H1 (cell line): ENCODE measurements at regions not wholly inside any gene's neighbourhood (a gene's known extent, or its start where the extent isn't known, plus 50 kb on each side); places are given as distances from the start of the nearest gene placed in this dataset.
"Not testable (repeated sequence)": the region's sequence is repeated elsewhere in the genome, so short reads cannot be mapped to it uniquely, and the experiment has no call there.

Experiments
- ATF2 ChIP-seq: IDR thresholded peaks from 2 replicates; pipeline ENCODE4 v1.6.1; 2012; ENCODE audit warnings: low read length, inconsistent platforms
- BRCA1 ChIP-seq: IDR thresholded peaks from 2 replicates; pipeline ENCODE4 v1.6.1; 2012; ENCODE audit warnings: low read depth, low read length, improper control_type of control experiment
- CEBPB ChIP-seq: IDR thresholded peaks from 2 replicates; pipeline ENCODE4 v1.6.1; 2012; ENCODE audit warnings: low read depth, low read length
- CTCF ChIP-seq, 3 experiments: IDR thresholded peaks; 1 replicate in 2 of 3; 2 replicates in 1 of 3; pipeline versions ENCODE4 v1.5.1 to v1.6.1; 2011; ENCODE audit warnings: low read length in 3 of 3, mild to moderate bottlenecking in 3 of 3, inconsistent platforms in 2 of 3, low read depth in 1 of 3, moderate library complexity in 1 of 3; ENCODE audit not compliant: insufficient read depth in 1 of 3; ENCODE audit errors: control extremely low read depth in 1 of 3
- EP300 ChIP-seq, 2 experiments: IDR thresholded peaks; 1 replicate in 1 of 2; 2 replicates in 1 of 2; pipeline ENCODE4 v1.6.1; 2011 to 2012; ENCODE audit warnings: low read depth in 2 of 2, low read length in 2 of 2, mild to moderate bottlenecking in 2 of 2, borderline replicate concordance in 1 of 2, inconsistent platforms in 1 of 2, moderate library complexity in 1 of 2
- EZH2 ChIP-seq: fragments of 200-600 bp; sonication (generic); IDR thresholded peaks from 2 replicates; pipeline ENCODE4 v1.7.1; 2012; ENCODE audit warnings: low read depth, mild to moderate bottlenecking, moderate library complexity, low read length, inconsistent platforms; ENCODE audit not compliant: severe bottlenecking
- GABPA ChIP-seq: IDR thresholded peaks from 2 replicates; pipeline ENCODE4 v1.6.1; 2011; ENCODE audit warnings: mild to moderate bottlenecking, low read length, moderate library complexity, borderline replicate concordance; ENCODE audit not compliant: insufficient read depth
- KDM5A ChIP-seq: fragments of 200-600 bp; IDR thresholded peaks from 2 replicates; pipeline ENCODE4 v1.7.1; 2012; ENCODE audit warnings: mild to moderate bottlenecking, low read length, inconsistent platforms, mixed read lengths
- POLR2A ChIP-seq, 2 experiments: IDR thresholded peaks; 1 replicate in 1 of 2; 2 replicates in 1 of 2; pipeline ENCODE4 v1.6.1; 2011; ENCODE audit warnings: low read depth in 2 of 2, low read length in 2 of 2, mild to moderate bottlenecking in 2 of 2; ENCODE audit errors: control extremely low read depth in 1 of 2
- POLR2AphosphoS5 ChIP-seq: IDR thresholded peaks from 2 replicates; pipeline ENCODE4 v1.6.1; 2011; ENCODE audit warnings: low read depth, low read length
- POU5F1 ChIP-seq: IDR thresholded peaks from 2 replicates; pipeline ENCODE4 v1.6.1; 2011; ENCODE audit warnings: low read depth, mild to moderate bottlenecking, low read length, moderate library complexity
- RFX5 ChIP-seq: IDR thresholded peaks from 2 replicates; pipeline ENCODE4 v1.6.1; 2011; ENCODE audit warnings: low read depth, low read length, improper control_type of control experiment, borderline replicate concordance
- SP4 ChIP-seq: IDR thresholded peaks from 2 replicates; pipeline ENCODE4 v1.6.1; 2012; ENCODE audit warnings: low read length, inconsistent platforms
- TF ChIP-seq, protein P1 (sequence below): IDR thresholded peaks from 2 replicates; pipeline ENCODE4 v1.6.1; 2012; ENCODE audit warnings: inconsistent platforms

DNA sequence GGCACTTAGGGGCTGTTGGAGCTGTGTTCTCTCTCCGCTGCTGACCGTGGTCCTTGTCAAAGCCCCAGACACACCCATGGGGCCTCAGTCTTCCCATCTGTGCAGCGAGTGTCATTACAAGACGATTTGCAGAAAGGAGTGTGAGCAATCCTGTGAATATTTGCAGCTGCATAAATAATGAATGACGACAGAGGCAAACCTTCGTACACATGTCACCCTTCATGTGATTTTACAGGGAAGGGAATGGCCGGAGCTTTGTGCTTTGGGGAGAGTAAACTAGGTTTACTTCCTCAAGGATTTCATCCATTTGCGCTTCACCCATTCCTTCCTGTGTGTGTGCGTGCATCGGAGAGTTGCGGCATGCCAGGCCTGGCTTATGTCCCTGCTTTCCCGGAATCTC, 285.6 kb upstream of the SOX1 start:
- TF ChIP-seq CTCF (IDR thresholded peaks at IDR 0.05; ENCODE audit: control extremely low read depth in 1 of 3, insufficient read depth in 1 of 3, low read depth in 1 of 3, low read length in 3 of 3); EP300 (IDR thresholded peaks at IDR 0.05; ENCODE audit: borderline replicate concordance in 1 of 2, low read depth in 2 of 2, low read length in 2 of 2); RFX5; EZH2; POLR2AphosphoS5; GABPA; BRCA1; ATF2; KDM5A; CEBPB; SP4; POU5F1; POLR2A (IDR thresholded peaks at IDR 0.05; ENCODE audit: control extremely low read depth in 1 of 2, low read depth in 2 of 2, low read length in 2 of 2): not testable (repeated sequence)
- TF ChIP-seq, protein P1, sequence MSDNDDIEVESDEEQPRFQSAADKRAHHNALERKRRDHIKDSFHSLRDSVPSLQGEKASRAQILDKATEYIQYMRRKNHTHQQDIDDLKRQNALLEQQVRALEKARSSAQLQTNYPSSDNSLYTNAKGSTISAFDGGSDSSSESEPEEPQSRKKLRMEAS: not testable (repeated sequence)
